Body of pancreas (tissue), 4 donors: ENCODE measurements at regions not wholly inside any gene's neighbourhood (a gene's known extent, or its start where the extent isn't known, plus 50 kb on each side); places are given as distances from the start of the nearest gene placed in this dataset.

Source experiments
- ATAC-seq: fragments of 150-250 bp; one replicate; pipeline ENCODE4 v1.9.1; 2016
- DNase-seq, 4 donors: peaks; one replicate each; pipeline ENCODE4 v3.0.0-alpha.2; 2019
- H3K27ac ChIP-seq, 4 donors: fragments of 200-600 bp; sonication (generic); 1 replicate in 3 of 4; 2 replicates in 1 of 4; pipeline versions ENCODE4 v1.5.1 to v1.6.1; 2016 to 2019; ENCODE audit warnings: mild to moderate bottlenecking in 1 of 4, mixed read lengths in 1 of 4, moderate library complexity in 1 of 4
- H3K27me3 ChIP-seq, 2 donors: fragments of 200-600 bp; sonication (generic); one replicate each; pipeline ENCODE4 v1.6.0; 2016; ENCODE audit warnings: mild to moderate bottlenecking in 1 of 2
- H3K36me3 ChIP-seq, 2 donors: fragments of 200-600 bp; sonication (generic); replicated peaks in 1 of 2; 2 replicates each; pipeline ENCODE4 v1.5.1; 2016; ENCODE audit warnings: low read depth in 2 of 2; ENCODE audit not compliant: insufficient read depth in 1 of 2
- H3K4me1 ChIP-seq: fragments of 200-600 bp; sonication (generic); one replicate; pipeline ENCODE4 v1.6.0; 2016
- H3K4me3 ChIP-seq, 2 donors: fragments of 200-600 bp; sonication (generic); 1 replicate in 1 of 2; 2 replicates in 1 of 2; pipeline ENCODE4 v1.5.1; 2016 to 2019
- H3K9me3 ChIP-seq, 3 donors: fragments of 200-600 bp; sonication (generic); 1 replicate in 2 of 3; 2 replicates in 1 of 3; pipeline ENCODE4 v1.5.1; 2016
- POLR2A ChIP-seq, 3 donors: fragments of 450-650 bp; IDR thresholded peaks; one replicate each; pipeline ENCODE4 v1.6.1; 2016; ENCODE audit warnings: antibody characterized with exemption in 3 of 3, mild to moderate bottlenecking in 2 of 3
- WGBS, 2 donors: methylation state at CpG; one replicate each; pipeline ENCODE4 v1.1.5; 2017; 5-methylcytosine and 5-hydroxymethylcytosine counted together
- intact Hi-C: fragments of 100-400 bp; cut with DNase I; formaldehyde crosslinking; loops from one replicate; pipeline ENCODE4 v1.15.1; 2023
- TF ChIP-seq, protein P1 (sequence below), 7 experiments: fragments of 450-650 bp in 4 of 7; fragments of 200-600 bp in 3 of 7; sonication (generic) in 3 of 7; IDR thresholded peaks; one replicate each; pipeline ENCODE4 v1.5.1; 2016 to 2019; ENCODE audit warnings: antibody characterized with exemption in 7 of 7

DNA sequence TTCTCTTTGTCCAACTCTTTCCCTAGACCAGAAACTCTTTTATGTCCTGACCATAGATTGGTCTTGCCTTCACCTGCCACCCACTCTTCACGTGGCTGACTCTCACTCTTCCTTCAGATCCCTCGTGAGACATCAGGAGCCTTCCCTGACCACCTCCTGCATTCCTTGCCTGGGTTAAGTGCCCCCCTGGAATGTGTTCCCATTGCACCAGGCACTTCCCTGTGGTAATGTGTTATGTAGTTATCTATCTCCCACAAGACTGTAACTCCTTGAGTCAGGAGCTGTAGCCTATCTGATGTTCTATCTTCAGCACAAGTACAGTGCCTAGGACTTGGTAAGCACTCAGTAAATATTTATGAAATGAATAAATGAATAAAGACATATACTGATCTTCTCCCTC lies 111.2 kb upstream of the CTTNBP2NL start:
- intact Hi-C loops: no loop called here
- no peaks in the 10 kb centered on the region for H3K9me3 ChIP-seq
- no peak overlapping the region for H3K27ac ChIP-seq
- H3K4me3 ChIP-seq: no peak overlapping the region
- ATAC-seq (no peak), DNase-seq (no peak)
- H3K36me3 ChIP-seq: no peaks in the 10 kb centered on the region
- no peaks in the 10 kb centered on the region for H3K27me3 ChIP-seq
- no peak for TF ChIP-seq POLR2A (IDR thresholded peaks at IDR 0.05)
- TF ChIP-seq, protein P1, sequence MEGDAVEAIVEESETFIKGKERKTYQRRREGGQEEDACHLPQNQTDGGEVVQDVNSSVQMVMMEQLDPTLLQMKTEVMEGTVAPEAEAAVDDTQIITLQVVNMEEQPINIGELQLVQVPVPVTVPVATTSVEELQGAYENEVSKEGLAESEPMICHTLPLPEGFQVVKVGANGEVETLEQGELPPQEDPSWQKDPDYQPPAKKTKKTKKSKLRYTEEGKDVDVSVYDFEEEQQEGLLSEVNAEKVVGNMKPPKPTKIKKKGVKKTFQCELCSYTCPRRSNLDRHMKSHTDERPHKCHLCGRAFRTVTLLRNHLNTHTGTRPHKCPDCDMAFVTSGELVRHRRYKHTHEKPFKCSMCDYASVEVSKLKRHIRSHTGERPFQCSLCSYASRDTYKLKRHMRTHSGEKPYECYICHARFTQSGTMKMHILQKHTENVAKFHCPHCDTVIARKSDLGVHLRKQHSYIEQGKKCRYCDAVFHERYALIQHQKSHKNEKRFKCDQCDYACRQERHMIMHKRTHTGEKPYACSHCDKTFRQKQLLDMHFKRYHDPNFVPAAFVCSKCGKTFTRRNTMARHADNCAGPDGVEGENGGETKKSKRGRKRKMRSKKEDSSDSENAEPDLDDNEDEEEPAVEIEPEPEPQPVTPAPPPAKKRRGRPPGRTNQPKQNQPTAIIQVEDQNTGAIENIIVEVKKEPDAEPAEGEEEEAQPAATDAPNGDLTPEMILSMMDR (IDR thresholded peaks at IDR 0.05): no peak
- H3K4me1 ChIP-seq: no peaks in the 10 kb centered on the region
- WGBS, 2 donors: 38 to 55% methylated on average over 2 of the region's 2 CpGs

DNA sequence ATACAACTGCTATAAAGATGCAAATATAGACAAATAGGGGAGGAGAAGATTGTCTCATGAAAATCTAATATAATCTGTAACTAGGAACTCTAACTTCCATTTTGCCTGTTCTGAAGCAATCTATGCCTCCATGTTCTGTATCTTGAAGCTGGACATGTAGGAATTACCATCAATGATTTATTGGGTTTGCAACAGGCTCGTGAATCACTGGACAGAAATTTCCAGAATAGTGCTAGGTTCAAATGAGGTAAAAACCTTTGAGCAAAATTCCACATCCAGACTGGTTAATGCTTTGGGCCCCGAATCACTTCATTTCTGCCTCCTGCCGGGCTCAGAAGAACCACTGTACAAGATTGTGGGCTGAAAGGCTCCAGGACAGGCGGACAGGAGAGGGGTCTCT lies 110.7 kb upstream of the CTTNBP2NL start:
- H3K4me3 ChIP-seq: no peak overlapping the region
- ATAC-seq (no peak), DNase-seq (no peak)
- intact Hi-C loops: no loop called here
- no peaks in the 10 kb centered on the region for H3K36me3 ChIP-seq
- H3K27ac ChIP-seq: no peak overlapping the region
- 76 to 80% methylated on average over 4 of the region's 4 CpGs for WGBS, 2 donors
- no peaks in the 10 kb centered on the region for H3K4me1 ChIP-seq
- TF ChIP-seq POLR2A (IDR thresholded peaks at IDR 0.05): no peak
- TF ChIP-seq, protein P1 (IDR thresholded peaks at IDR 0.05): no peak
- no peaks in the 10 kb centered on the region for H3K9me3 ChIP-seq
- no peaks in the 10 kb centered on the region for H3K27me3 ChIP-seq

DNA sequence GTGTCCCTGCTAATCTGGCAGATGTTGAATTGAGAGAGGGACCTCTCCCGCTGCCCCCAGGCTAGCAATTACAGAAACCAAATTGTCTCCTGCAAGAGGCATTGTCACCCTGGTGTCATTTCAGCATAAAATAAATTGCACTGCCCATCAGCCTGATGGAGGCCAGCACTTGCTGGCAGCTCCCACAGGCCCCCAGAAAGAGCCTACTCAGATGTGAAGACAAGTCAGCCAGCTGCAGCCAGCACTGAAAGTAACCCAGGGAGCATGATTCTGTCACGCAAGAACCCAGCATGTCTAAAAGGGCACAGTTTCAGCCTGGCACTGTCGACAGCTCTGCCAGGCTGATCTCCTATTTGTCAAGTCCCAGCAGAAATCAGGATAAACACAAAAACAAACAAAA lies 110.3 kb upstream of the CTTNBP2NL start:
- no peak for DNase-seq
- Histone ChIP-seq H3K27ac (no peak overlapping the region), H3K27me3 (no peaks in the 10 kb centered on the region), H3K9me3 (no peaks in the 10 kb centered on the region), H3K4me1 (no peaks in the 10 kb centered on the region), H3K36me3 (no peaks in the 10 kb centered on the region), H3K4me3 (no peak overlapping the region)
- 85% methylated on average over 3 of the region's 3 CpGs for WGBS, 2 donors
- intact Hi-C loops: no loop called here
- TF ChIP-seq POLR2A (IDR thresholded peaks at IDR 0.05): no peak
- TF ChIP-seq, protein P1 (IDR thresholded peaks at IDR 0.05): no peak
- ATAC-seq: no peak

DNA sequence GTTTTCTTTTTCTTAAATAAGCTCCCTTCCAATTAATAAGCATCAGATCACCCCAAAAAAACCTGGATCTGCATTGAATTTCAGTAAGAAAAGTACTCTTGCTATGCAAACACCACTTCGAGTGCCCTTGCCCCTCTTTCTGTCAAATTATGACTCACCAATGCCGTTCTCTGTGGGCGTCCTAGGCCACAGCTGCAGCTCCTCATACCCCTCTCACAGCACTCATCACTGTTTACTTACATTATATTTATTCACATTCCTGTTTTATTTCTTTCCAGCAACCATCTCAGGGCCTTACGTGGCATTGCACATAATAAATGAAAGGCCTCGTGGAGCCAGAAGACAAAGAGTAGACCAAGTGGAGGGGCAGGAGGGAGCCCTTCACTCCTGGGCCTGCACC lies 99.1 kb upstream of the CTTNBP2NL start:
- DNase-seq: no peak
- Histone ChIP-seq H3K27me3 (no peaks in the 10 kb centered on the region), H3K4me1 (no peaks in the 10 kb centered on the region), H3K27ac (no peak overlapping the region), H3K9me3 (no peaks in the 10 kb centered on the region), H3K4me3 (no peak overlapping the region), H3K36me3 (no peaks in the 10 kb centered on the region)
- ATAC-seq: no peak
- intact Hi-C loops: no loop called here
- 41 to 46% methylated on average over 5 of the region's 5 CpGs for WGBS, 2 donors
- TF ChIP-seq, protein P1 (IDR thresholded peaks at IDR 0.05): no peak
- TF ChIP-seq POLR2A (IDR thresholded peaks at IDR 0.05): no peak

DNA sequence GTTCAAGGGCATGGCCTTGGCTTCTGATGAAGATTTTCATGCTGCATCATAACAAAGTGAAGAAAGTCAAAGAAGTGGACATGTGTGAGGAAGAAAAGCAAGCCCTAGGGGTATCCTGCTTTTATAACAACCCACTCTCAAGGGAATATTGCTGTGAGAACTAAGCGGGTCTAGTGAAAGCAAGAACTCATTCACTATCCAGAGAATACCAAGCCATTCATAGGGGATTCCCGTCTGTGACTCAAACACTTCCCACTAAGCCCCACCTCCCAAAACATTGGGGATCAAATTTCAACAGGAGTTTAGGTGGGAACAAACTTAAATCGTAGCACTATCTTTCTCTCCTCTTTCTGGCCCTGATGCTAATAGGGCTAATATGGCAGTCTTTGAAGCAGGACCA lies 98.5 kb upstream of the CTTNBP2NL start:
- Histone ChIP-seq H3K9me3 (no peaks in the 10 kb centered on the region), H3K36me3 (no peaks in the 10 kb centered on the region), H3K4me1 (no peaks in the 10 kb centered on the region), H3K27ac (no peak overlapping the region), H3K27me3 (no peaks in the 10 kb centered on the region), H3K4me3 (no peak overlapping the region)
- intact Hi-C loops: no loop called here
- WGBS, 2 donors: 48% methylated on average over 3 of the region's 3 CpGs
- ATAC-seq (no peak), DNase-seq (no peak)
- TF ChIP-seq POLR2A (IDR thresholded peaks at IDR 0.05): no peak
- TF ChIP-seq, protein P1 (IDR thresholded peaks at IDR 0.05): no peak
